CD14-positive monocyte (primary cell): ENCODE measurements at regions not wholly inside any gene's neighbourhood (a gene's known extent, or its start where the extent isn't known, plus 50 kb on each side); places are given as distances from the start of the nearest gene placed in this dataset.
A peak's percentile ranks its signal among the peaks of the same experiment; 100 is the strongest.

Source experiments
- DNase-seq, 3 donors: peaks; one replicate each; pipeline ENCODE4 v3.0.0-alpha.2; 2011 to 2022
- H2AFZ ChIP-seq: 2 replicates; pipeline ENCODE4 v1.6.0; 2012; ENCODE audit warnings: mild to moderate bottlenecking, low read depth, low read length, inconsistent platforms; ENCODE audit not compliant: insufficient read depth, poor library complexity, severe bottlenecking
- H3K27ac ChIP-seq, 2 donors: 1 replicate in 1 of 2; 2 replicates in 1 of 2; pipeline ENCODE4 v1.5.1; 2012 to 2013; ENCODE audit warnings: low read length in 2 of 2, control low read depth in 1 of 2, inconsistent platforms in 1 of 2, low read depth in 1 of 2, mild to moderate bottlenecking in 1 of 2
- H3K27me3 ChIP-seq, 2 donors: one replicate each; pipeline versions ENCODE4 v1.6.0 to v1.6.1; 2011 to 2013; ENCODE audit warnings: low read length in 2 of 2; ENCODE audit not compliant: control insufficient read depth in 2 of 2, insufficient read depth in 2 of 2
- H3K36me3 ChIP-seq, 2 donors: replicated peaks in 1 of 2; 1 replicate in 1 of 2; 2 replicates in 1 of 2; pipeline versions ENCODE4 v1.5.1 to v1.6.1; 2012 to 2013; ENCODE audit warnings: low read length in 2 of 2, control low read depth in 1 of 2, inconsistent platforms in 1 of 2, mild to moderate bottlenecking in 1 of 2; ENCODE audit not compliant: insufficient read depth in 2 of 2, control insufficient read depth in 1 of 2
- H3K4me1 ChIP-seq, 2 donors: 1 replicate in 1 of 2; 2 replicates in 1 of 2; pipeline versions ENCODE4 v1.5.1 to v1.6.1; 2012 to 2013; ENCODE audit warnings: low read length in 2 of 2, control low read depth in 1 of 2, inconsistent platforms in 1 of 2, mild to moderate bottlenecking in 1 of 2, moderate library complexity in 1 of 2; ENCODE audit not compliant: insufficient read depth in 2 of 2, control insufficient read depth in 1 of 2
- H3K4me2 ChIP-seq: replicated peaks from 2 replicates; pipeline ENCODE3; 2012; ENCODE audit warnings: low read length, moderate library complexity, mild to moderate bottlenecking; ENCODE audit not compliant: poor library complexity, severe bottlenecking; ENCODE audit errors: extremely low read depth
- H3K4me3 ChIP-seq, 3 experiments: fragments of 200-600 bp in 1 of 3; sonication (generic) in 1 of 3; replicated peaks in 1 of 3; 1 replicate in 2 of 3; 2 replicates in 1 of 3; pipeline ENCODE4 v1.5.1; 2011 to 2013; ENCODE audit warnings: low read length in 3 of 3, mild to moderate bottlenecking in 3 of 3, control low read depth in 2 of 3, low read depth in 2 of 3, inconsistent platforms in 1 of 3, moderate library complexity in 1 of 3
- H3K79me2 ChIP-seq: 2 replicates; pipeline ENCODE4 v1.6.0; 2012; ENCODE audit warnings: mild to moderate bottlenecking, control low read depth, inconsistent platforms, low read length, moderate library complexity; ENCODE audit not compliant: insufficient read depth
- H3K9ac ChIP-seq: 2 replicates; pipeline ENCODE4 v1.6.0; 2017; ENCODE audit warnings: low read length, mild to moderate bottlenecking; ENCODE audit not compliant: insufficient read depth, poor library complexity, severe bottlenecking
- H3K9me3 ChIP-seq, 2 donors: replicated peaks in 1 of 2; 1 replicate in 1 of 2; 2 replicates in 1 of 2; pipeline versions ENCODE4 v1.5.1 to v1.6.1; 2012 to 2013; ENCODE audit warnings: low read length in 2 of 2, control low read depth in 1 of 2; ENCODE audit not compliant: control insufficient read depth in 1 of 2, insufficient read depth in 1 of 2
- H4K20me1 ChIP-seq: 2 replicates; pipeline ENCODE4 v1.6.0; 2012; ENCODE audit warnings: mild to moderate bottlenecking, low read length, control low read depth, moderate library complexity; ENCODE audit not compliant: insufficient read depth
- H3K27ac Mint-ChIP-seq, 7 donors: one replicate each; pipeline ENCODE4 v1.8.0; 2020; ENCODE audit warnings: mild to moderate bottlenecking in 7 of 7, mixed read lengths in 7 of 7, moderate library complexity in 6 of 7, inconsistent platforms in 2 of 7
- H3K27me3 Mint-ChIP-seq, 3 donors: one replicate each; pipeline ENCODE4 v1.8.0; 2021 to 2022; ENCODE audit warnings: low read depth in 3 of 3, mild to moderate bottlenecking in 3 of 3, mixed read lengths in 3 of 3, moderate library complexity in 3 of 3, inconsistent platforms in 1 of 3
- H3K36me3 Mint-ChIP-seq, 2 donors: one replicate each; pipeline ENCODE4 v1.8.0; 2020; ENCODE audit warnings: mixed read lengths in 2 of 2, inconsistent platforms in 1 of 2, mild to moderate bottlenecking in 1 of 2
- H3K4me1 Mint-ChIP-seq: one replicate; pipeline ENCODE4 v1.8.0; 2020; ENCODE audit warnings: mild to moderate bottlenecking, mixed read lengths
- H3K4me3 Mint-ChIP-seq, 2 donors: one replicate each; pipeline ENCODE4 v1.8.0; 2020; ENCODE audit warnings: mild to moderate bottlenecking in 2 of 2, mixed read lengths in 2 of 2, moderate library complexity in 1 of 2
- H3K9me3 Mint-ChIP-seq, 7 donors: one replicate each; pipeline ENCODE4 v1.8.0; 2020 to 2022; ENCODE audit warnings: mixed read lengths in 7 of 7, mild to moderate bottlenecking in 6 of 7, moderate library complexity in 6 of 7, inconsistent platforms in 2 of 7
- WGBS: methylation state at CpG from one replicate; pipeline ENCODE4 v1.1.5; 2013; ENCODE audit warnings: missing lambda C conversion rate; ENCODE audit not compliant: insufficient coverage; 5-methylcytosine and 5-hydroxymethylcytosine counted together
- intact Hi-C, 2 donors: fragments of 100-400 bp; cut with micrococcal nuclease; formaldehyde crosslinking; loops; one replicate each; pipeline versions ENCODE4 v1.15.0 to v1.15.1; 2023
- TF ChIP-seq, protein P1 (sequence below): fragments of 200-600 bp; IDR thresholded peaks from one replicate; pipeline ENCODE4 v1.8.0; 2022; ENCODE audit warnings: antibody characterized with exemption, mild to moderate bottlenecking

DNA sequence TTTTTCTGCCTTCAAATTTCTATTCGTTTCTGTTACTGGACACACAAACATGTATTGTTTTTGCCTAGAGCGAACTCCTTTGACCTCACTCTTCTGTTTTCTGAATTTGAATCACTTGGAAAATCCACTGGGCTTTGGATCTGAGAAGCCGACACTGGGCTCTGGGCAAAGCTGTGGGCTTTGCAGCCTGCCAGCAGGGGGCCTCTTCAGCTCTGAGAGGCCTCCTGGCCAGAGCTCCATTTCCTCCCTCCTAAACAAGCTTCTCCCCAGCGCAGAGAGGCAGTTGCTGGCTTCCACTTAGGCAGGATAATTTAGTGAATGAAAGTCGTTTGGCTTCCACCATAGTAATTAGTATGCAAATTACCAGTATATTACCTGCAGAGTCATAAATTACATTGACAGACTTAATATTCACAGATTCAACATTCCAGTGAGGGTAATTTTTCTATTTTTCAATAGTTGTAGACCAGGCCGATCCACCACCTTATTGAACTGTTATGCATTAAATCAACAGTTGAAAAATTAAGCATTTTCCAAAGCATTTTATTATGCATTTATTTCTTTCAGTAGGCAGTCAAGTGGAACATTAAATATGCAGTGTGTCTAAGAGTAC is 104.0 kb upstream of the ZNF366 start:
- peaks cover 0 to 2% (median 0%) of the 10 kb centered on the region in 7 donors for H3K9me3 Mint-ChIP-seq
- intact Hi-C loops = loop anchor here in 1 of 2 donors (10.0 kb wide), 1 partner anchor 204 kb away; the partner anchor contains the start of gene TNPO1
- no peaks in the 10 kb centered on the region for H3K4me1 ChIP-seq
- H2AFZ ChIP-seq = no peak overlapping the region
- H3K27me3 ChIP-seq = no peaks in the 10 kb centered on the region
- H3K9ac ChIP-seq = no peak overlapping the region
- no peaks in the 10 kb centered on the region for H3K36me3 ChIP-seq
- peaks cover 4% of the 10 kb centered on the region for H3K4me1 Mint-ChIP-seq
- TF ChIP-seq, protein P1, sequence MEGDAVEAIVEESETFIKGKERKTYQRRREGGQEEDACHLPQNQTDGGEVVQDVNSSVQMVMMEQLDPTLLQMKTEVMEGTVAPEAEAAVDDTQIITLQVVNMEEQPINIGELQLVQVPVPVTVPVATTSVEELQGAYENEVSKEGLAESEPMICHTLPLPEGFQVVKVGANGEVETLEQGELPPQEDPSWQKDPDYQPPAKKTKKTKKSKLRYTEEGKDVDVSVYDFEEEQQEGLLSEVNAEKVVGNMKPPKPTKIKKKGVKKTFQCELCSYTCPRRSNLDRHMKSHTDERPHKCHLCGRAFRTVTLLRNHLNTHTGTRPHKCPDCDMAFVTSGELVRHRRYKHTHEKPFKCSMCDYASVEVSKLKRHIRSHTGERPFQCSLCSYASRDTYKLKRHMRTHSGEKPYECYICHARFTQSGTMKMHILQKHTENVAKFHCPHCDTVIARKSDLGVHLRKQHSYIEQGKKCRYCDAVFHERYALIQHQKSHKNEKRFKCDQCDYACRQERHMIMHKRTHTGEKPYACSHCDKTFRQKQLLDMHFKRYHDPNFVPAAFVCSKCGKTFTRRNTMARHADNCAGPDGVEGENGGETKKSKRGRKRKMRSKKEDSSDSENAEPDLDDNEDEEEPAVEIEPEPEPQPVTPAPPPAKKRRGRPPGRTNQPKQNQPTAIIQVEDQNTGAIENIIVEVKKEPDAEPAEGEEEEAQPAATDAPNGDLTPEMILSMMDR = peak; percentile 94
- H3K4me3 ChIP-seq = no peak overlapping the region
- H4K20me1 ChIP-seq = no peaks in the 10 kb centered on the region
- H3K27ac Mint-ChIP-seq = no peak overlapping the region
- no peak overlapping the region for H3K4me2 ChIP-seq
- no peak overlapping the region for H3K4me3 Mint-ChIP-seq
- H3K36me3 Mint-ChIP-seq = no peaks in the 10 kb centered on the region
- no peaks in the 10 kb centered on the region for H3K79me2 ChIP-seq
- 25% methylated on average over 3 of the region's 6 CpGs for WGBS
- peak; percentile 44 to 68 (median 66) for DNase-seq
- no peak overlapping the region for H3K27ac ChIP-seq
- H3K9me3 ChIP-seq = no peaks in the 10 kb centered on the region
- peaks cover 0 to 6% (median 3%) of the 10 kb centered on the region in 3 donors for H3K27me3 Mint-ChIP-seq

DNA sequence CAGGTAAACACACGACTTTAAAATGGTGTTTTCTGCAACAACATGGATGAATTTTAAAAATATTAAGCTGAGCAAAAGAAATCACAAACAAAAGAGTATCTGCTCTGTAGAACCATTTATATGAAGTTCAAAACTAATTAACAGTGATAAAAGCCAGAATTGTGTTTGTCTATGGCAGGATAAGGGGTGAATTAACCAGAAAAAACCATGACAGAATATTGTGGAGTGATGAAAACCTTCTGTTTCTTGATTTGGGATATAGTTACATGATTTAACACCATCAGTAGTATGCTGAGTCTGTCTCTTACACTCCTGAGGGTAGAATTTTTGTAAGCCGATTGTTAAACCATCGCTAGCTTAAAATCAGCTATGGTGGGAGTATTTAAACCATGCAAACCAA is 101.7 kb upstream of the ZNF366 start:
- Histone ChIP-seq H2AFZ (no peak overlapping the region), H3K27me3 (no peaks in the 10 kb centered on the region), H4K20me1 (no peaks in the 10 kb centered on the region), H3K9ac (no peak overlapping the region), H3K36me3 (no peaks in the 10 kb centered on the region), H3K4me1 (no peaks in the 10 kb centered on the region), H3K9me3 (no peaks in the 10 kb centered on the region), H3K27ac (no peak overlapping the region), H3K79me2 (no peaks in the 10 kb centered on the region), H3K4me2 (no peak overlapping the region), H3K4me3 (no peak overlapping the region)
- peaks cover 4% of the 10 kb centered on the region for H3K4me1 Mint-ChIP-seq
- intact Hi-C loops = loop anchor here in 1 of 2 donors (10.0 kb wide), 1 partner anchor 206 kb away; the partner anchor contains the start of gene TNPO1
- no peak overlapping the region for H3K27ac Mint-ChIP-seq
- no peak for DNase-seq
- no peak overlapping the region for H3K4me3 Mint-ChIP-seq
- no peaks in the 10 kb centered on the region for H3K36me3 Mint-ChIP-seq
- TF ChIP-seq, protein P1 = no peak
- H3K9me3 Mint-ChIP-seq = peaks cover 0 to 2% (median 0%) of the 10 kb centered on the region in 7 donors
- peaks cover 0 to 6% (median 3%) of the 10 kb centered on the region in 3 donors for H3K27me3 Mint-ChIP-seq
- WGBS = no CpG with 5 or more reads among the region's 3 CpGs
